Renal cortex interstitium (tissue), 11 donors: ENCODE measurements at regions not wholly inside any gene's neighbourhood (a gene's known extent, or its start where the extent isn't known, plus 50 kb on each side); places are given as distances from the start of the nearest gene placed in this dataset.

ENCODE experiments used
- DNase-seq, 11 donors: peaks; one replicate each; pipeline ENCODE4 v3.0.0-alpha.2; 2013; ENCODE audit warnings: low read depth in 9 of 11, low spot score in 4 of 11; ENCODE audit errors: extremely low read depth in 1 of 11

- DNase-seq: no peak
These were observed 50.6 kb upstream of the GATB start for GRCh38 chr4:151811403-151811802.
